ENCODE measurements at regions not wholly inside any gene's neighbourhood (a gene's known extent, or its start where the extent isn't known, plus 50 kb on each side); places are given as distances from the start of the nearest gene placed in this dataset.

DNA sequence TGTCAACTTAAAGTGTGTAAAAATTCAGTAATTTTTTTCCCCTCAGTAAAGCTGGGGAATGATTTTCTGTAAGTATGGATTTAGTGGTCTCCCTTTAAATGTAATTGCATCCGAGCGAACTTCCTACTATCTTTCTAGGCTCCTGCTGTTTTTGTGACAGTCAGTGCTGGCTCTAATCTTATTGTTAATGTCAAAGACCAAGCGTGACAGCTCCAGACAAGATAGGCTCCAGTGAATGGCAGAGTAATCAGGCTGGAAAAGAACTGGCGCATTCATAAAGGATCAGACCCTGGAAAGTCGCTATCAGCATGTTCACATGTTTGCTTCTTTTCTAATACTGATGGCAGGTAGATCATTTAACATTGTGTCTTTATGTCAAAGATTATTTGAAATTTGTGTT, 908.0 kb upstream of the ATXN8OS start:
- no peak overlapping the region for H2AFZ ChIP-seq (ENCODE audit: low read length)
- no peak overlapping the region for H3K27ac ChIP-seq (ENCODE audit: low read length)
- DNase-seq = no peak
- H3K79me2 ChIP-seq (ENCODE audit: low read length) = no peaks in the 10 kb centered on the region
- TF ChIP-seq, protein P1, sequence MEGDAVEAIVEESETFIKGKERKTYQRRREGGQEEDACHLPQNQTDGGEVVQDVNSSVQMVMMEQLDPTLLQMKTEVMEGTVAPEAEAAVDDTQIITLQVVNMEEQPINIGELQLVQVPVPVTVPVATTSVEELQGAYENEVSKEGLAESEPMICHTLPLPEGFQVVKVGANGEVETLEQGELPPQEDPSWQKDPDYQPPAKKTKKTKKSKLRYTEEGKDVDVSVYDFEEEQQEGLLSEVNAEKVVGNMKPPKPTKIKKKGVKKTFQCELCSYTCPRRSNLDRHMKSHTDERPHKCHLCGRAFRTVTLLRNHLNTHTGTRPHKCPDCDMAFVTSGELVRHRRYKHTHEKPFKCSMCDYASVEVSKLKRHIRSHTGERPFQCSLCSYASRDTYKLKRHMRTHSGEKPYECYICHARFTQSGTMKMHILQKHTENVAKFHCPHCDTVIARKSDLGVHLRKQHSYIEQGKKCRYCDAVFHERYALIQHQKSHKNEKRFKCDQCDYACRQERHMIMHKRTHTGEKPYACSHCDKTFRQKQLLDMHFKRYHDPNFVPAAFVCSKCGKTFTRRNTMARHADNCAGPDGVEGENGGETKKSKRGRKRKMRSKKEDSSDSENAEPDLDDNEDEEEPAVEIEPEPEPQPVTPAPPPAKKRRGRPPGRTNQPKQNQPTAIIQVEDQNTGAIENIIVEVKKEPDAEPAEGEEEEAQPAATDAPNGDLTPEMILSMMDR (IDR thresholded peaks at IDR 0.05; ENCODE audit: low read length) = no peak
- TF ChIP-seq EZH2phosphoT487 (IDR thresholded peaks at IDR 0.05; ENCODE audit: low read length) (no peak), EZH2 (optimal IDR thresholded peaks at IDR 0.05; ENCODE audit: low read depth, low read length) (no peak)
- H4K20me1 ChIP-seq (ENCODE audit: insufficient read depth, low read length) = no peaks in the 10 kb centered on the region
- H3K9me3 ChIP-seq (replicated peaks; ENCODE audit: insufficient read depth, low read length) = no peaks in the 10 kb centered on the region
- no peak overlapping the region for H3K4me2 ChIP-seq (ENCODE audit: low read depth, low read length)
- H3K9me2 ChIP-seq (replicated peaks; ENCODE audit: insufficient read depth, low read length) = no peaks in the 10 kb centered on the region
- H3K36me3 ChIP-seq (replicated peaks; ENCODE audit: insufficient read depth, low read length) = no peaks in the 10 kb centered on the region
- no peaks in the 10 kb centered on the region for H3K27me3 ChIP-seq (replicated peaks; ENCODE audit: insufficient read depth, low read length)
- H3F3A ChIP-seq (ENCODE audit: insufficient read depth, low read length) = no peaks in the 10 kb centered on the region
- H3K9ac ChIP-seq (ENCODE audit: low read length) = no peak overlapping the region
- no peak overlapping the region for H3K4me3 ChIP-seq (ENCODE audit: low read length)
- no peaks in the 10 kb centered on the region for H3K4me1 ChIP-seq (ENCODE audit: low read length)

DNA sequence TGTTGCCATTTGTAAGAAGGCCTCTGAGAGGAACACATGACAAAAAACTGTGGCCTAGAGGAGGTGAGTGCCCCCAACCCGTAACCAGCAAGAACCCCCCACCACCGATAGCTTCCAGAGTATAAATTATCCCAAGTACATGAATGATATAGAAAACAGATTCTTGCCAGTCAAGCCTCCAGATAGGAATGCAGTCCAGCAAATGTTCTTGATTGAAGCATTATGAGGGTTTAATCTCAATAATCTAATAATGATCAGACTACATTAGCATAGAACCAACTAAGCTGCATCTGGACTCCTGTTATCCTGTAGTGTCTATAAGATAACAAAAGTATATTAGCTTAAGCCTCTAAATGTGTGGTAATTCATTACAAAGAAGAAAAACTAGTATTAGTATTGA, 908.9 kb upstream of the ATXN8OS start:
- no peaks in the 10 kb centered on the region for H3K36me3 ChIP-seq (replicated peaks; ENCODE audit: insufficient read depth, low read length)
- H3K9ac ChIP-seq (ENCODE audit: low read length) = no peak overlapping the region
- no peak for TF ChIP-seq EZH2 (optimal IDR thresholded peaks at IDR 0.05; ENCODE audit: low read depth, low read length)
- TF ChIP-seq, protein P1 (IDR thresholded peaks at IDR 0.05; ENCODE audit: low read length) = no peak
- no peak for TF ChIP-seq EZH2phosphoT487 (IDR thresholded peaks at IDR 0.05; ENCODE audit: low read length)
- no peak for DNase-seq
- no peaks in the 10 kb centered on the region for H3K4me1 ChIP-seq (ENCODE audit: low read length)
- no peaks in the 10 kb centered on the region for H3K79me2 ChIP-seq (ENCODE audit: low read length)
- H2AFZ ChIP-seq (ENCODE audit: low read length) = no peak overlapping the region
- no peak overlapping the region for H3K4me2 ChIP-seq (ENCODE audit: low read depth, low read length)
- no peaks in the 10 kb centered on the region for H3K27me3 ChIP-seq (replicated peaks; ENCODE audit: insufficient read depth, low read length)
- H3K4me3 ChIP-seq (ENCODE audit: low read length) = no peak overlapping the region
- H3K9me2 ChIP-seq (replicated peaks; ENCODE audit: insufficient read depth, low read length) = no peaks in the 10 kb centered on the region
- no peaks in the 10 kb centered on the region for H3K9me3 ChIP-seq (replicated peaks; ENCODE audit: insufficient read depth, low read length)
- H3K27ac ChIP-seq (ENCODE audit: low read length) = no peak overlapping the region
- no peaks in the 10 kb centered on the region for H4K20me1 ChIP-seq (ENCODE audit: insufficient read depth, low read length)
- no peaks in the 10 kb centered on the region for H3F3A ChIP-seq (ENCODE audit: insufficient read depth, low read length)

DNA sequence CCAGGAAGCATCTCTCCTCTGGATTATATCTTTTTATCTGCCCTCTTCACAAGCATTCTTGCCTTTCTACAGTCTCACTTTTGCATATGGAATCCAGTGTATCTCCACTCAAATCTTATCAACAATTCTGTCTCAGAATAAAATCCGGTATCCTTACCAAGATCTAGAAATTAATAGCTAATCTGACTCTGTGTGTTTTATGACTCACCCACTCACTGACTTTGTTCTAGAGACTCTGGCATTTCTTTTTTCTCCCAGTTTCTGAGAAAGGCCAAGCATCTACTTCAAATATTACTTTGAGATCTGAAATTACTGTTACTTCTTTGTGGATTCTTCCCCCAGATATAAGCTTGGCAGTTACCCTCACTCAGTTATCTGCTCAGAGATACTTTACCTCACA, 913.5 kb upstream of the ATXN8OS start:
- H3K9me2 ChIP-seq (replicated peaks; ENCODE audit: insufficient read depth, low read length) = no peaks in the 10 kb centered on the region
- DNase-seq = no peak
- no peak overlapping the region for H3K4me3 ChIP-seq (ENCODE audit: low read length)
- no peak overlapping the region for H2AFZ ChIP-seq (ENCODE audit: low read length)
- H3K36me3 ChIP-seq (replicated peaks; ENCODE audit: insufficient read depth, low read length) = no peaks in the 10 kb centered on the region
- no peak overlapping the region for H3K9ac ChIP-seq (ENCODE audit: low read length)
- H3K79me2 ChIP-seq (ENCODE audit: low read length) = no peaks in the 10 kb centered on the region
- H3K4me2 ChIP-seq (ENCODE audit: low read depth, low read length) = no peak overlapping the region
- no peaks in the 10 kb centered on the region for H3F3A ChIP-seq (ENCODE audit: insufficient read depth, low read length)
- H3K9me3 ChIP-seq (replicated peaks; ENCODE audit: insufficient read depth, low read length) = no peaks in the 10 kb centered on the region
- no peaks in the 10 kb centered on the region for H4K20me1 ChIP-seq (ENCODE audit: insufficient read depth, low read length)
- H3K27me3 ChIP-seq (replicated peaks; ENCODE audit: insufficient read depth, low read length) = no peaks in the 10 kb centered on the region
- no peak overlapping the region for H3K27ac ChIP-seq (ENCODE audit: low read length)
- H3K4me1 ChIP-seq (ENCODE audit: low read length) = no peaks in the 10 kb centered on the region
- TF ChIP-seq, protein P1 (IDR thresholded peaks at IDR 0.05; ENCODE audit: low read length) = no peak
- TF ChIP-seq EZH2 (optimal IDR thresholded peaks at IDR 0.05; ENCODE audit: low read depth, low read length) = no peak
- no peak for TF ChIP-seq EZH2phosphoT487 (IDR thresholded peaks at IDR 0.05; ENCODE audit: low read length)
